ENCODE measurements at regions not wholly inside any gene's neighbourhood (a gene's known extent, or its start where the extent isn't known, plus 50 kb on each side); places are given as distances from the start of the nearest gene placed in this dataset.

DNA sequence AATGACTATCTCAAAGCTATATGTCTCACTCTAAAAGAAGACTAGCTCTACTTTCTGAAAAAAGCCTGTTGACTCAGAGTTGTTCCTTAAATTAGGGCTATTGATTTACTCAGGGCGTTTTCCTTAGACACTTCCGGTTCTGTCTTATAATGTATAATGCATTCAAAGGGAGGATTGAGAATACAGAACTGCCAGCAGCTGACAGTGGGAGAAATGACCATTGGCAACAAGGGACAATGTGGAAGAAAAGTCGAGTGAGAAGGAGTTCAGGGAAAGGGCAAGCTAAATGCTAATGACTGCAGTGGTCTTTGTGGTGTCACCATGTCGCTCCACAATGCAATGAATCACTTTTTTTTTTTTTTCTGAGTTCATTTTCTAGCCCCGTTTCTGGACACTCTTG lies 65.7 kb upstream of the ANKH start:
- TF ChIP-seq, protein P1, sequence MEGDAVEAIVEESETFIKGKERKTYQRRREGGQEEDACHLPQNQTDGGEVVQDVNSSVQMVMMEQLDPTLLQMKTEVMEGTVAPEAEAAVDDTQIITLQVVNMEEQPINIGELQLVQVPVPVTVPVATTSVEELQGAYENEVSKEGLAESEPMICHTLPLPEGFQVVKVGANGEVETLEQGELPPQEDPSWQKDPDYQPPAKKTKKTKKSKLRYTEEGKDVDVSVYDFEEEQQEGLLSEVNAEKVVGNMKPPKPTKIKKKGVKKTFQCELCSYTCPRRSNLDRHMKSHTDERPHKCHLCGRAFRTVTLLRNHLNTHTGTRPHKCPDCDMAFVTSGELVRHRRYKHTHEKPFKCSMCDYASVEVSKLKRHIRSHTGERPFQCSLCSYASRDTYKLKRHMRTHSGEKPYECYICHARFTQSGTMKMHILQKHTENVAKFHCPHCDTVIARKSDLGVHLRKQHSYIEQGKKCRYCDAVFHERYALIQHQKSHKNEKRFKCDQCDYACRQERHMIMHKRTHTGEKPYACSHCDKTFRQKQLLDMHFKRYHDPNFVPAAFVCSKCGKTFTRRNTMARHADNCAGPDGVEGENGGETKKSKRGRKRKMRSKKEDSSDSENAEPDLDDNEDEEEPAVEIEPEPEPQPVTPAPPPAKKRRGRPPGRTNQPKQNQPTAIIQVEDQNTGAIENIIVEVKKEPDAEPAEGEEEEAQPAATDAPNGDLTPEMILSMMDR (optimal IDR thresholded peaks at IDR 0.05 in 1 of 3, IDR thresholded peaks at IDR 0.05 in 1 of 3, conservative IDR thresholded peaks at IDR 0.05 in 1 of 3; ENCODE audit: extremely low read depth in 1 of 3, insufficient read depth in 2 of 3, low read length in 3 of 3), result no peak
- no peak for TF ChIP-seq EZH2 (IDR thresholded peaks at IDR 0.05; ENCODE audit: low read length)
